Liver (tissue), 7 donors: ENCODE measurements at regions not wholly inside any gene's neighbourhood (a gene's known extent, or its start where the extent isn't known, plus 50 kb on each side); places are given as distances from the start of the nearest gene placed in this dataset.

Source experiments
- DNase-seq: peaks from one replicate; pipeline ENCODE4 v3.0.0-alpha.2; 2017; ENCODE audit warnings: low spot score
- H3K27ac ChIP-seq, 2 donors: one replicate each; pipeline ENCODE4 v1.7.0; 2013; ENCODE audit warnings: inconsistent platforms in 2 of 2, low read length in 2 of 2, control low read depth in 1 of 2, low read depth in 1 of 2, mild to moderate bottlenecking in 1 of 2
- H3K27me3 ChIP-seq, 4 donors: one replicate each; pipeline versions ENCODE4 v1.6.1 to v1.7.0; 2013; ENCODE audit warnings: low read length in 3 of 4, inconsistent platforms in 1 of 4, mild to moderate bottlenecking in 1 of 4, moderate library complexity in 1 of 4; ENCODE audit not compliant: control insufficient read depth in 4 of 4, insufficient read depth in 4 of 4
- H3K36me3 ChIP-seq, 4 donors: one replicate each; pipeline versions ENCODE4 v1.6.1 to v1.7.0; 2013; ENCODE audit warnings: low read length in 3 of 4, mild to moderate bottlenecking in 3 of 4, low read depth in 1 of 4, moderate library complexity in 1 of 4; ENCODE audit not compliant: control insufficient read depth in 4 of 4, insufficient read depth in 3 of 4
- H3K4me1 ChIP-seq, 4 donors: one replicate each; pipeline versions ENCODE4 v1.6.1 to v1.7.0; 2013; ENCODE audit warnings: low read length in 3 of 4, mild to moderate bottlenecking in 3 of 4, moderate library complexity in 1 of 4; ENCODE audit not compliant: control insufficient read depth in 4 of 4, insufficient read depth in 4 of 4
- H3K4me3 ChIP-seq, 3 donors: one replicate each; pipeline versions ENCODE4 v1.6.1 to v1.7.0; 2013; ENCODE audit warnings: low read length in 3 of 3, control low read depth in 1 of 3, low read depth in 1 of 3, mild to moderate bottlenecking in 1 of 3
- H3K9ac ChIP-seq, 2 donors: one replicate each; pipeline ENCODE4 v1.7.0; 2013; ENCODE audit warnings: low read length in 2 of 2, mild to moderate bottlenecking in 2 of 2, moderate library complexity in 2 of 2, control low read depth in 1 of 2, low read depth in 1 of 2
- H3K9me3 ChIP-seq, 4 donors: one replicate each; pipeline versions ENCODE4 v1.6.1 to v1.7.0; 2013; ENCODE audit warnings: low read length in 3 of 4; ENCODE audit not compliant: control insufficient read depth in 4 of 4
- ATF3 ChIP-seq: IDR thresholded peaks from 2 replicates; pipeline ENCODE4 v1.6.1; 2016; ENCODE audit warnings: antibody characterized with exemption
- EGR1 ChIP-seq, 2 donors: IDR thresholded peaks; 2 replicates each; pipeline ENCODE4 v1.6.1; 2016 to 2018; ENCODE audit warnings: antibody characterized with exemption in 2 of 2, low read depth in 2 of 2
- FOXA2 ChIP-seq: IDR thresholded peaks from 2 replicates; pipeline ENCODE4 v1.6.1; 2016; ENCODE audit warnings: antibody characterized with exemption
- GABPA ChIP-seq, 2 donors: IDR thresholded peaks in 1 of 2; conservative IDR thresholded peaks in 1 of 2; 2 replicates each; pipeline ENCODE4 v1.6.1; 2016; ENCODE audit warnings: antibody characterized with exemption in 2 of 2, mild to moderate bottlenecking in 1 of 2, moderate library complexity in 1 of 2
- HNF4A ChIP-seq, 2 donors: conservative IDR thresholded peaks; 2 replicates each; pipeline ENCODE4 v1.6.1; 2016; ENCODE audit warnings: antibody characterized with exemption in 2 of 2, mild to moderate bottlenecking in 2 of 2
- NR2F2 ChIP-seq: IDR thresholded peaks from 2 replicates; pipeline ENCODE4 v1.6.1; 2016; ENCODE audit warnings: antibody characterized with exemption
- RAD21 ChIP-seq, 2 donors: IDR thresholded peaks; 2 replicates each; pipeline ENCODE4 v1.6.1; 2016; ENCODE audit warnings: antibody characterized with exemption in 2 of 2, mild to moderate bottlenecking in 2 of 2
- REST ChIP-seq: IDR thresholded peaks from 2 replicates; pipeline ENCODE4 v1.6.1; 2016; ENCODE audit warnings: antibody characterized with exemption, mild to moderate bottlenecking
- SP1 ChIP-seq: IDR thresholded peaks from 2 replicates; pipeline ENCODE4 v1.6.1; 2018; ENCODE audit warnings: antibody characterized with exemption, mild to moderate bottlenecking
- YY1 ChIP-seq: IDR thresholded peaks from 2 replicates; pipeline ENCODE4 v1.6.1; 2016; ENCODE audit warnings: antibody characterized with exemption, mild to moderate bottlenecking
- WGBS: extraction: QIAGEN DNeasy Blood & Tissue Kit; methylation state at CpG from one replicate; pipeline ENCODE4 v1.1.7; 2013; 5-methylcytosine and 5-hydroxymethylcytosine counted together
- TF ChIP-seq, protein P1 (sequence below): IDR thresholded peaks from 2 replicates; pipeline ENCODE4 v1.6.1; 2016; ENCODE audit warnings: antibody characterized with exemption
- TF ChIP-seq, protein P2 (sequence below): IDR thresholded peaks from 2 replicates; pipeline ENCODE4 v1.6.1; 2016; ENCODE audit warnings: antibody characterized with exemption
- donor health status: healthy.
- donor health status: healthy.
- donor health status: healthy.
- donor health status: healthy.

GRCh38 chr6:156654919-156655918 is 122.0 kb upstream of the ARID1B start (continued):
- TF ChIP-seq REST = no peak

DNA sequence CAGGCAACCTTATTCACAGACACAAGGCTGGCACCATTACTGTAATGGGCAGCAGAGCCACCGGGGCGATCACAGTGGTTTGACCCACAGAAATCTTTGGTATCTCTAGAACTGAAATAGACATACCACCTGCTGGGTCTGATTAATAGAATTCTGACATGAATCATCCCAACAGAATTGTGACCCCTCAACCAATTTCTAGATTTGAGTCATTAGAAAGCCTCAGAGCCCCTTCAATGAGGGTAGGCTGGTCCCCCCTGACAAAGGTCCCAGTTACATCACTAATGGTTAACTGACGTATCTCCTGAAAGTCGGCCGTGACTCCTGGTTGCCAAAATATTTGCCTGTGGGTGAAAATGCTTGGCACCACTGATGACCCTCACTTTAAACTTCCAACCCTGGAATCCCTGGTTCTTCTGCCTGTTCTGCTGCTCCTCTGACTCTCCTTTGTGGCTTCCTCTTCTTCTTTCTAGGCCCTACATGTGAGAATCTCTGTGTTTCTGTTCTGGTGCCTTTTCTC is 124.9 kb upstream of the ARID1B start:
- Histone ChIP-seq H3K9ac (no peak overlapping the region), H3K4me3 (no peak overlapping the region), H3K27ac (no peak overlapping the region), H3K9me3 (no peaks in the 10 kb centered on the region), H3K4me1 (no peaks in the 10 kb centered on the region), H3K27me3 (no peaks in the 10 kb centered on the region), H3K36me3 (no peaks in the 10 kb centered on the region)
- WGBS = 94% methylated on average over 5 of the region's 5 CpGs
- TF ChIP-seq YY1 = no peak
- TF ChIP-seq, protein P1, sequence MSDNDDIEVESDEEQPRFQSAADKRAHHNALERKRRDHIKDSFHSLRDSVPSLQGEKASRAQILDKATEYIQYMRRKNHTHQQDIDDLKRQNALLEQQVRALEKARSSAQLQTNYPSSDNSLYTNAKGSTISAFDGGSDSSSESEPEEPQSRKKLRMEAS = no peak
- no peak for DNase-seq

GRCh38 chr6:156651486-156651885 is 125.7 kb upstream of the ARID1B start:
- H3K4me3 ChIP-seq = no peak overlapping the region
- 83% methylated on average over 8 of the region's 8 CpGs for WGBS
- no peak for DNase-seq
- no peaks in the 10 kb centered on the region for H3K27me3 ChIP-seq
- H3K27ac ChIP-seq = no peak overlapping the region
- no peak for TF ChIP-seq GABPA (IDR thresholded peaks at IDR 0.05 in 1 of 2, conservative IDR thresholded peaks at IDR 0.05 in 1 of 2)
- no peak for TF ChIP-seq FOXA2
- no peak for TF ChIP-seq ATF3
- TF ChIP-seq SP1 = no peak
- TF ChIP-seq EGR1 (IDR thresholded peaks at IDR 0.05; ENCODE audit: low read depth in 2 of 2) = no peak
- no peak overlapping the region for H3K9ac ChIP-seq
- no peaks in the 10 kb centered on the region for H3K36me3 ChIP-seq
- no peaks in the 10 kb centered on the region for H3K9me3 ChIP-seq
- H3K4me1 ChIP-seq = no peaks in the 10 kb centered on the region

GRCh38 chr6:156650896-156651390 is 126.2 kb upstream of the ARID1B start:
- H3K36me3 ChIP-seq = no peaks in the 10 kb centered on the region
- no peaks in the 10 kb centered on the region for H3K4me1 ChIP-seq
- no peak overlapping the region for H3K27ac ChIP-seq
- no peak overlapping the region for H3K9ac ChIP-seq
- WGBS = 80% methylated on average over 4 of the region's 4 CpGs
- H3K27me3 ChIP-seq = no peaks in the 10 kb centered on the region
- DNase-seq = no peak
- no peaks in the 10 kb centered on the region for H3K9me3 ChIP-seq
- no peak overlapping the region for H3K4me3 ChIP-seq
- TF ChIP-seq ATF3 (no peak), HNF4A (conservative IDR thresholded peaks at IDR 0.05) (no peak), YY1 (no peak), REST (no peak), NR2F2 (no peak), RAD21 (IDR thresholded peaks at IDR 0.05) (no peak), FOXA2 (no peak)
- TF ChIP-seq, protein P1 = no peak
- TF ChIP-seq, protein P2, sequence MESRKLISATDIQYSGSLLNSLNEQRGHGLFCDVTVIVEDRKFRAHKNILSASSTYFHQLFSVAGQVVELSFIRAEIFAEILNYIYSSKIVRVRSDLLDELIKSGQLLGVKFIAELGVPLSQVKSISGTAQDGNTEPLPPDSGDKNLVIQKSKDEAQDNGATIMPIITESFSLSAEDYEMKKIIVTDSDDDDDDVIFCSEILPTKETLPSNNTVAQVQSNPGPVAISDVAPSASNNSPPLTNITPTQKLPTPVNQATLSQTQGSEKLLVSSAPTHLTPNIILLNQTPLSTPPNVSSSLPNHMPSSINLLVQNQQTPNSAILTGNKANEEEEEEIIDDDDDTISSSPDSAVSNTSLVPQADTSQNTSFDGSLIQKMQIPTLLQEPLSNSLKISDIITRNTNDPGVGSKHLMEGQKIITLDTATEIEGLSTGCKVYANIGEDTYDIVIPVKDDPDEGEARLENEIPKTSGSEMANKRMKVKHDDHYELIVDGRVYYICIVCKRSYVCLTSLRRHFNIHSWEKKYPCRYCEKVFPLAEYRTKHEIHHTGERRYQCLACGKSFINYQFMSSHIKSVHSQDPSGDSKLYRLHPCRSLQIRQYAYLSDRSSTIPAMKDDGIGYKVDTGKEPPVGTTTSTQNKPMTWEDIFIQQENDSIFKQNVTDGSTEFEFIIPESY = no peak
